ENCODE measurements at regions not wholly inside any gene's neighbourhood (a gene's known extent, or its start where the extent isn't known, plus 50 kb on each side); places are given as distances from the start of the nearest gene placed in this dataset.

DNA sequence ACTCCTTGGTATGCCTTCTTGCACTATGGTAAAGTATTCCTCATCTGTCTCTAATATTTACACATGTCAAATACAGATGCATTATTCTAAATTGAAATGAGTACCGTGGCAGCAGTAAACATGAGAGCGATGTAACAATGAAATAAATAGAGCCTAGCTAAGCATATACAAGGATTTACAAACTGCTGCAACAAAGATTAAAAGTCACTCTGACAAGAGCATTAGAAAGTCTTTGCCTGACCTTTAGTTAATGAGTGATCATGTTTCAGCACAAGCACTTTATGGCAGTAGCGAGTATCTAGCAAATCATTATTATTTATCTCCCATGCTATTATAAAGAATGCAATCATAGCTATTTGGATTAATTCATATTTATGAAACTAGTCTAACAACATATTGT is 547.0 kb upstream of the NDST4 start:
- no peaks in the 10 kb centered on the region for H3K4me1 ChIP-seq (ENCODE audit: insufficient read depth, low read length)
- H3K9me3 ChIP-seq (ENCODE audit: low read depth, low read length): no peaks in the 10 kb centered on the region
- no peak overlapping the region for H3K4me2 ChIP-seq (ENCODE audit: insufficient read depth, low read length)
- no peak for TF ChIP-seq CTCF (IDR thresholded peaks at IDR 0.05; ENCODE audit: extremely low read depth, low read depth, low read length)
- no peaks in the 10 kb centered on the region for H4K20me1 ChIP-seq (ENCODE audit: insufficient read depth, low read length)
- H3K79me2 ChIP-seq (ENCODE audit: insufficient read depth, low read length): no peaks in the 10 kb centered on the region
- no peak overlapping the region for H3K4me3 ChIP-seq (ENCODE audit: insufficient read depth, low read length)
- no peaks in the 10 kb centered on the region for H3K36me3 ChIP-seq (ENCODE audit: insufficient read depth, low read length)
- H3K27me3 ChIP-seq (ENCODE audit: insufficient read depth, low read length): no peaks in the 10 kb centered on the region
- no peak overlapping the region for H3K27ac ChIP-seq (ENCODE audit: low read depth, low read length)
- DNase-seq (ENCODE audit: insufficient read length, low spot score, missing footprints): no peak
- H2AFZ ChIP-seq (ENCODE audit: low read length): no peak overlapping the region

GRCh38 chr4:115657991-115658650 is 544.7 kb upstream of the NDST4 start:
- no peaks in the 10 kb centered on the region for H4K20me1 ChIP-seq (ENCODE audit: insufficient read depth, low read length)
- DNase-seq (ENCODE audit: insufficient read length, low spot score, missing footprints): no peak
- H3K79me2 ChIP-seq (ENCODE audit: insufficient read depth, low read length): no peaks in the 10 kb centered on the region
- no peak overlapping the region for H3K4me2 ChIP-seq (ENCODE audit: insufficient read depth, low read length)
- H3K36me3 ChIP-seq (ENCODE audit: insufficient read depth, low read length): no peaks in the 10 kb centered on the region
- no peak overlapping the region for H3K4me3 ChIP-seq (ENCODE audit: insufficient read depth, low read length)
- no peak for TF ChIP-seq CTCF (IDR thresholded peaks at IDR 0.05; ENCODE audit: extremely low read depth, low read depth, low read length)
- no peaks in the 10 kb centered on the region for H3K9me3 ChIP-seq (ENCODE audit: low read depth, low read length)
- no peak overlapping the region for H2AFZ ChIP-seq (ENCODE audit: low read length)
- H3K27ac ChIP-seq (ENCODE audit: low read depth, low read length): no peak overlapping the region
- no peaks in the 10 kb centered on the region for H3K4me1 ChIP-seq (ENCODE audit: insufficient read depth, low read length)
- H3K27me3 ChIP-seq (ENCODE audit: insufficient read depth, low read length): no peaks in the 10 kb centered on the region

DNA sequence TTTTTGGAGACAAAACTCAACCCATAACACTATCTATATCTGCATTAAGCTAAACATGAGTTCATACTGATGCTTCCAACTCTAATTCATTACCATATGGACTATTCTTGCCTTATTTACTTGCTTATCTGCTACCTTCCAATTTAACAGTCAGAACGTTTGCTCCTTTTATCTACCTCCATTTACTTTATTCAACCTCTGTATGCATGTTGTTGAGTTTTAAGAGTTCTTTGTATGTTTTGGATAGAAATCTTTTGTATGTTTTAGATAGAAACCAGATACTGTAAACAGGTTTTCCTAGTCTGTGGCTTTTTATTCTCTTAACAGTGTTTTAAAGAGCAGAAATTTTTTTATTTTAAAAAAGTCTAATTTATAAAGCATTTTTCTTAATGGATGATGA is 542.2 kb upstream of the NDST4 start:
- Histone ChIP-seq H3K4me2 (ENCODE audit: insufficient read depth, low read length) (no peak overlapping the region), H3K79me2 (ENCODE audit: insufficient read depth, low read length) (no peaks in the 10 kb centered on the region), H3K27me3 (ENCODE audit: insufficient read depth, low read length) (no peaks in the 10 kb centered on the region), H3K27ac (ENCODE audit: low read depth, low read length) (no peak overlapping the region), H3K4me3 (ENCODE audit: insufficient read depth, low read length) (no peak overlapping the region), H2AFZ (ENCODE audit: low read length) (no peak overlapping the region), H4K20me1 (ENCODE audit: insufficient read depth, low read length) (no peaks in the 10 kb centered on the region), H3K4me1 (ENCODE audit: insufficient read depth, low read length) (no peaks in the 10 kb centered on the region), H3K9me3 (ENCODE audit: low read depth, low read length) (peaks cover 1% of the 10 kb centered on the region), H3K36me3 (ENCODE audit: insufficient read depth, low read length) (no peaks in the 10 kb centered on the region)
- no peak for TF ChIP-seq CTCF (IDR thresholded peaks at IDR 0.05; ENCODE audit: extremely low read depth, low read depth, low read length)
- DNase-seq (ENCODE audit: insufficient read length, low spot score, missing footprints): no peak

- Histone ChIP-seq H3K4me2 (ENCODE audit: insufficient read depth, low read length) (no peak overlapping the region), H3K27me3 (ENCODE audit: insufficient read depth, low read length) (no peaks in the 10 kb centered on the region), H4K20me1 (ENCODE audit: insufficient read depth, low read length) (no peaks in the 10 kb centered on the region), H3K27ac (ENCODE audit: low read depth, low read length) (no peak overlapping the region), H3K79me2 (ENCODE audit: insufficient read depth, low read length) (no peaks in the 10 kb centered on the region), H2AFZ (ENCODE audit: low read length) (no peak overlapping the region), H3K9me3 (ENCODE audit: low read depth, low read length) (peaks cover 2% of the 10 kb centered on the region), H3K4me1 (ENCODE audit: insufficient read depth, low read length) (no peaks in the 10 kb centered on the region), H3K36me3 (ENCODE audit: insufficient read depth, low read length) (no peaks in the 10 kb centered on the region), H3K4me3 (ENCODE audit: insufficient read depth, low read length) (no peak overlapping the region)
- TF ChIP-seq CTCF (IDR thresholded peaks at IDR 0.05; ENCODE audit: extremely low read depth, low read depth, low read length): no peak
- DNase-seq (ENCODE audit: insufficient read length, low spot score, missing footprints): no peak
Observed at GRCh38 chr4:115648786-115649185, 535.4 kb upstream of the NDST4 start.

All from osteoblast (primary cell).